ENCODE measurements at regions not wholly inside any gene's neighbourhood (a gene's known extent, or its start where the extent isn't known, plus 50 kb on each side); places are given as distances from the start of the nearest gene placed in this dataset.

DNA sequence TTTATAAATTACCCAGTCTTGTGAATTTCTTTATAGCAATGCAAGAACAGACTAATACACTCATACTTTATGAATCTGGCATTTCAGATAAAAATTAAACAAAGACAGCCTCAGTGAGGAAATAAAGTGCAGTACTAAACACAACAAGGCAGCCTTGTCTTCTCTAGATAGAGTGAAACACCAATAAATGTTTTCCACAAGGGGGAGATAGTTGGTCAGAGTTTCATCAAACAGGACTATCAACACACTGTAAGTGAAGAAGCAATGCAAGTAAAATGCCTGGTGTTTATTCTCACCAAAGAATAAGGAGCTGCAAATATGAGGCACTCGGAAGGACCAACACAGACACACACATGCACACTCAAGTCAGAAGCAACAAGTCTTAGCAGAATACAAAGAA lies 62.8 kb downstream of the FAM9B start:
- H3K27ac ChIP-seq (ENCODE audit: low read depth, low read length) = no peak overlapping the region
- ChIA-PET CTCF (interaction anchor here (0.6 to 1.0 kb wide), 8 partner anchors 10 to 398 kb away, joined by 3 to 6 read pairs (median 3); no protein-coding TSS in a partner anchor), POLR2A (no interaction called here)
- DNase-seq (ENCODE audit: low read depth, low spot score) = peak; percentile 26
- H3K27me3 ChIP-seq (ENCODE audit: control insufficient read depth, insufficient read depth, low read length) = no peaks in the 10 kb centered on the region
- no peak overlapping the region for H3K4me3 ChIP-seq (ENCODE audit: low read depth, low read length)
- no peaks in the 10 kb centered on the region for H3K9me3 ChIP-seq (ENCODE audit: control insufficient read depth, insufficient read depth, low read length)
- TF ChIP-seq, protein P1, sequence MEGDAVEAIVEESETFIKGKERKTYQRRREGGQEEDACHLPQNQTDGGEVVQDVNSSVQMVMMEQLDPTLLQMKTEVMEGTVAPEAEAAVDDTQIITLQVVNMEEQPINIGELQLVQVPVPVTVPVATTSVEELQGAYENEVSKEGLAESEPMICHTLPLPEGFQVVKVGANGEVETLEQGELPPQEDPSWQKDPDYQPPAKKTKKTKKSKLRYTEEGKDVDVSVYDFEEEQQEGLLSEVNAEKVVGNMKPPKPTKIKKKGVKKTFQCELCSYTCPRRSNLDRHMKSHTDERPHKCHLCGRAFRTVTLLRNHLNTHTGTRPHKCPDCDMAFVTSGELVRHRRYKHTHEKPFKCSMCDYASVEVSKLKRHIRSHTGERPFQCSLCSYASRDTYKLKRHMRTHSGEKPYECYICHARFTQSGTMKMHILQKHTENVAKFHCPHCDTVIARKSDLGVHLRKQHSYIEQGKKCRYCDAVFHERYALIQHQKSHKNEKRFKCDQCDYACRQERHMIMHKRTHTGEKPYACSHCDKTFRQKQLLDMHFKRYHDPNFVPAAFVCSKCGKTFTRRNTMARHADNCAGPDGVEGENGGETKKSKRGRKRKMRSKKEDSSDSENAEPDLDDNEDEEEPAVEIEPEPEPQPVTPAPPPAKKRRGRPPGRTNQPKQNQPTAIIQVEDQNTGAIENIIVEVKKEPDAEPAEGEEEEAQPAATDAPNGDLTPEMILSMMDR (IDR thresholded peaks at IDR 0.05; ENCODE audit: low read depth, low read length) = peak; percentile 55

DNA sequence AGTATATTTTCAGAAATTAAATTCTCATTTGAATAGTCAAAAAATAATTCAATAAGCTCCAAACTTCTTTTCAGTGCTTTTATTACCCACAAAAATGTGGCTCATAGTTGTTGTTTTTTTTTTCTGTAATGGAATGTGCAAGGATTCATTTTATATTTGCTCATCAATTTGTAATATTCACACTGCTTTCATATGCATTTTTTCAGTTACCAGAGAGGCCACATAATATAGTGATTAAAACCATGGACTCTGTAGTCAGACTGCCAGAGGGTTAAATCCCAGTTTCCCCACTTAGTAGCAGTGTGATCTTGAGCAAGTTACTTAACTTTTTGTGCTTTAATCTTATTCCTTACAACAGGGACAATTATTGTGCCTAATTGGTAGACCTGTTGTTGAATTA lies 64.5 kb downstream of the FAM9B start:
- TF ChIP-seq, protein P1 (IDR thresholded peaks at IDR 0.05; ENCODE audit: low read depth, low read length) = no peak
- POLR2A ChIA-PET = no interaction called here
- H3K4me3 ChIP-seq (ENCODE audit: low read depth, low read length) = no peak overlapping the region
- no peak overlapping the region for H3K27ac ChIP-seq (ENCODE audit: low read depth, low read length)
- H3K9me3 ChIP-seq (ENCODE audit: control insufficient read depth, insufficient read depth, low read length) = no peaks in the 10 kb centered on the region
- CTCF ChIA-PET = interaction anchor here (0.6 kb wide), 1 partner anchor 373 kb away, joined by 10 read pairs; no protein-coding TSS in a partner anchor
- H3K27me3 ChIP-seq (ENCODE audit: control insufficient read depth, insufficient read depth, low read length) = no peaks in the 10 kb centered on the region
- DNase-seq (ENCODE audit: low read depth, low spot score) = no peak

DNA sequence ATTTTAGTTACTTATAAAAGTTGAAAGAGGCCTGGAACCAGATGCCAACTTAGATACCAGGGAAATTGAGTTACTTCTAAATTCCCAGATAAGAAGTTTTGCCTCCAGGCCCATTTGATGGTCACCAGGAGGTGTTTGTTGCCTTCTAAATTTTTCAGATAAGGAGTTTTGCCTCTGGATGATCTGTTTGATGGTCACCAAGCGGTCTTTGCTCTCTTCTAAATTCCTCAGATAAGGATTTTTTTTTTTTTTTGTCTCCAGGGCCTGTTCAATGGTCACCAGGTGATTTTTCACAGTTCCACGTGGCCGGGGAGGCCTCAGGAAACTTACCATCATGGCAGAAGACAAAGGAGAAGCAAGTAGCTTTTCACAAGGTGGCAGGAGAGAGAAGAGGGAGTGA lies 66.5 kb downstream of the FAM9B start:
- TF ChIP-seq, protein P1 (IDR thresholded peaks at IDR 0.05; ENCODE audit: low read depth, low read length) = no peak
- POLR2A ChIA-PET = no interaction called here
- no peak overlapping the region for H3K4me3 ChIP-seq (ENCODE audit: low read depth, low read length)
- no peak overlapping the region for H3K27ac ChIP-seq (ENCODE audit: low read depth, low read length)
- no peaks in the 10 kb centered on the region for H3K9me3 ChIP-seq (ENCODE audit: control insufficient read depth, insufficient read depth, low read length)
- no peaks in the 10 kb centered on the region for H3K27me3 ChIP-seq (ENCODE audit: control insufficient read depth, insufficient read depth, low read length)
- CTCF ChIA-PET = no interaction called here
- no peak for DNase-seq (ENCODE audit: low read depth, low spot score)

DNA sequence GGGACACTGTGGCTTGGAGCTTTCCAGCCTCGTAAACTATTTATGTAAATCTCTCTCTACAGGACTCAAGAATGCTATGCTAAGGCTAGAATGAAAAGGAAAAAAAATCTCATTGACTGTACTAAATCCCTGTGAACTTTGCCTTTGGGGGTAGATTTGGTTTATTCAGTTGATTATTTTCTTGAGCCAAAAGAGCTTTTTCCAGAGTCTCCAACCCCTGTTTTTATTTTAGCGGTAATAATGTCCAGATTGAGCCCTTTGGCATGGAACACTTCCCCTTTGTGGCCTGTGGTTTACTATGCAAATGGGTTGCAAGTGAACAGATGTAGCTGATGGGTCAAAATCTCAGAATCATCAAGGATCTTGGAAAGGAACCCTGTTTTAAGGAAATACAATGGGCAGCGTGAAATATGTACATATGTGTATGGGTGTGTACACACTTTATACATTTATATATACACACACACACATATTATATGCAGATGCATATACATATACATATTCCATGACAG lies 72.9 kb downstream of the FAM9B start:
- H3K27me3 ChIP-seq (ENCODE audit: control insufficient read depth, insufficient read depth, low read length) = peaks cover 3% of the 10 kb centered on the region
- no peaks in the 10 kb centered on the region for H3K9me3 ChIP-seq (ENCODE audit: control insufficient read depth, insufficient read depth, low read length)
- CTCF ChIA-PET = interaction anchor here (1.6 kb wide), 1 partner anchor 10 kb away, joined by 4 read pairs; no protein-coding TSS in a partner anchor
- DNase-seq (ENCODE audit: low read depth, low spot score) = no peak
- POLR2A ChIA-PET = no interaction called here
- no peak overlapping the region for H3K4me3 ChIP-seq (ENCODE audit: low read depth, low read length)
- TF ChIP-seq, protein P1 (IDR thresholded peaks at IDR 0.05; ENCODE audit: low read depth, low read length) = no peak
- H3K27ac ChIP-seq (ENCODE audit: low read depth, low read length) = no peak overlapping the region

DNA sequence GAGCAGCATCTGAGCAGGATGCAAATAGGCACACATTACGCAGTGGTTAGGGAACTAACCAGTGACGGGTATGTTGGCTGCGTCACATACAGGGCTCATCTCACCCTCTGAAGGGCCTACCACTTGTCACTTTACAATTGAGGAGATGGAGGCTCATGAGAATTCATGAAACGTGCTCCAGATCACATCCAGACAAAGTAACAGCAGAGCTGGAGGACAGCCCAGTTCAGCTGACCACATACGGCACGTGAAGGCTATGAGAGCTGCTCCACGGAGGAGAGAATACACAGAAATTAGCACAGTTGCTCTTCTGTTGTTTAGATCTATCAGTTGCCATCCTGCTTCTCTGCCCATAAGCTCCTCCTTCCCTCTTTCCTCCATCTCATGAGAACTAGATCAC lies 78.4 kb downstream of the FAM9B start:
- POLR2A ChIA-PET = no interaction called here
- Histone ChIP-seq H3K27ac (ENCODE audit: low read depth, low read length) (no peak overlapping the region), H3K4me3 (ENCODE audit: low read depth, low read length) (no peak overlapping the region), H3K9me3 (ENCODE audit: control insufficient read depth, insufficient read depth, low read length) (no peaks in the 10 kb centered on the region), H3K27me3 (ENCODE audit: control insufficient read depth, insufficient read depth, low read length) (peaks cover 5% of the 10 kb centered on the region)
- TF ChIP-seq, protein P1 (IDR thresholded peaks at IDR 0.05; ENCODE audit: low read depth, low read length) = no peak
- DNase-seq (ENCODE audit: low read depth, low spot score) = no peak
- CTCF ChIA-PET = no interaction called here

Data from AG04450 (cell line).